ENCODE measurements at regions not wholly inside any gene's neighbourhood (a gene's known extent, or its start where the extent isn't known, plus 50 kb on each side); places are given as distances from the start of the nearest gene placed in this dataset.

DNA sequence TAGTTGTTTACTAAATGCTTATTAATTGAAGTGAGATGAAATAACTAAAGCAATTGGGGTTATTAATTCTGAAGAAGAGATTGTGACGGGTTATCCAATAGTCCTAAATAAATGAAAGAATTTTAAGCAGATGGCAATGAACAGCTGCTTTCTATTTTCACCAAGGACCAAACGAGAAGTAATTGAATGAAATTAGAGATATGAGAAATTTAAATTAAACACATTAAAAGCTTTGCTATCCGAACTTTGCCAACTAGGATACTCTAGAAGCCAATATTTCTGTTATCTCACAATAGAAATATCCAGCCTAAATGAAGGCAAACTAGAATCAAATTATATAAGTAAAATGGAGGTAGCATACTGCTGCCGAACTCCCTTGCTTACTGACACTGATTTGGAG, 103.2 kb downstream of the GPR37 start:
- 100% methylated on average over 2 of the region's 4 CpGs for WGBS (ENCODE audit: insufficient coverage)
- H3K9me3 Mint-ChIP-seq, result peaks cover 4 to 7% of the 10 kb centered on the region in 2 donors
- Histone ChIP-seq H3K9me3 (ENCODE audit: control insufficient read depth, insufficient read depth, low read length) (no peaks in the 10 kb centered on the region), H3K36me3 (ENCODE audit: control insufficient read depth, insufficient read depth, low read length) (no peaks in the 10 kb centered on the region), H3K27me3 (ENCODE audit: control insufficient read depth, insufficient read depth, low read length) (no peaks in the 10 kb centered on the region), H3K27ac (ENCODE audit: low read length) (no peak overlapping the region), H3K4me1 (ENCODE audit: control insufficient read depth, insufficient read depth, low read length) (no peaks in the 10 kb centered on the region), H3K4me3 (ENCODE audit: low read length) (no peak overlapping the region)
- TF ChIP-seq, protein P1, sequence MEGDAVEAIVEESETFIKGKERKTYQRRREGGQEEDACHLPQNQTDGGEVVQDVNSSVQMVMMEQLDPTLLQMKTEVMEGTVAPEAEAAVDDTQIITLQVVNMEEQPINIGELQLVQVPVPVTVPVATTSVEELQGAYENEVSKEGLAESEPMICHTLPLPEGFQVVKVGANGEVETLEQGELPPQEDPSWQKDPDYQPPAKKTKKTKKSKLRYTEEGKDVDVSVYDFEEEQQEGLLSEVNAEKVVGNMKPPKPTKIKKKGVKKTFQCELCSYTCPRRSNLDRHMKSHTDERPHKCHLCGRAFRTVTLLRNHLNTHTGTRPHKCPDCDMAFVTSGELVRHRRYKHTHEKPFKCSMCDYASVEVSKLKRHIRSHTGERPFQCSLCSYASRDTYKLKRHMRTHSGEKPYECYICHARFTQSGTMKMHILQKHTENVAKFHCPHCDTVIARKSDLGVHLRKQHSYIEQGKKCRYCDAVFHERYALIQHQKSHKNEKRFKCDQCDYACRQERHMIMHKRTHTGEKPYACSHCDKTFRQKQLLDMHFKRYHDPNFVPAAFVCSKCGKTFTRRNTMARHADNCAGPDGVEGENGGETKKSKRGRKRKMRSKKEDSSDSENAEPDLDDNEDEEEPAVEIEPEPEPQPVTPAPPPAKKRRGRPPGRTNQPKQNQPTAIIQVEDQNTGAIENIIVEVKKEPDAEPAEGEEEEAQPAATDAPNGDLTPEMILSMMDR (IDR thresholded peaks at IDR 0.05), result no peak
- intact Hi-C loops (cut with micrococcal nuclease), result no loop called here
- ATAC-seq (no peak), DNase-seq (no peak)
- no peak overlapping the region for H3K27ac Mint-ChIP-seq
- H3K36me3 Mint-ChIP-seq, result no peaks in the 10 kb centered on the region
- no peak overlapping the region for H3K4me3 Mint-ChIP-seq
- H3K27me3 Mint-ChIP-seq (ENCODE audit: low read depth in 2 of 2), result no peaks in the 10 kb centered on the region
- no peaks in the 10 kb centered on the region for H3K4me1 Mint-ChIP-seq

GRCh38 chr7:124655990-124656389, 109.6 kb downstream of the GPR37 start:
- DNase-seq (no peak), ATAC-seq (no peak)
- no peak overlapping the region for H3K4me3 ChIP-seq (ENCODE audit: low read length)
- Mint-ChIP-seq H3K4me3 (no peak overlapping the region), H3K27ac (no peak overlapping the region), H3K36me3 (no peaks in the 10 kb centered on the region), H3K4me1 (no peaks in the 10 kb centered on the region), H3K27me3 (ENCODE audit: low read depth in 2 of 2) (no peaks in the 10 kb centered on the region), H3K9me3 (peaks cover 4 to 5% of the 10 kb centered on the region in 2 donors)
- 89% methylated on average over 3 of the region's 3 CpGs for WGBS (ENCODE audit: insufficient coverage)
- intact Hi-C loops (cut with micrococcal nuclease), result no loop called here
- H3K27ac ChIP-seq (ENCODE audit: low read length), result no peak overlapping the region
- no peaks in the 10 kb centered on the region for H3K4me1 ChIP-seq (ENCODE audit: control insufficient read depth, insufficient read depth, low read length)
- H3K36me3 ChIP-seq (ENCODE audit: control insufficient read depth, insufficient read depth, low read length), result no peaks in the 10 kb centered on the region
- no peaks in the 10 kb centered on the region for H3K9me3 ChIP-seq (ENCODE audit: control insufficient read depth, insufficient read depth, low read length)
- TF ChIP-seq, protein P1 (IDR thresholded peaks at IDR 0.05), result no peak
- H3K27me3 ChIP-seq (ENCODE audit: control insufficient read depth, insufficient read depth, low read length), result no peaks in the 10 kb centered on the region

DNA sequence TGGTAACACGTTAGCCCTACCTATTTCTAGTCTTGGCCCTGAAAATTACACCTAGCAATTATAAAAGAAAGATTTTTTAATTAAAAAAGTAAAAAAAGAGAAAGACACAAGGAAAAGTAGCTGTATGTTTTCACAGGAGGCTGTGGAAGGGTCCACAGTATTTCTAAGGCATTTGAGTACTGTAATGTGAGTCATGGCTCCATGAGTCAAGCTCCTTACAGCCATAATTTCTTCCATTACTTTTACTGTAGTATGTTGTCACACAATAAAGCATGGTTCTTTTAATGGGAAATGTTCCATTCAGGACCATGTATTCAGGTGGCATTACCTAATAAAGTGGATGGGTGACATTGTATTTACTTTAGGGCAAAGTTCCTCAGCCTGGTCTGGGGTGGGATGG, 113.4 kb downstream of the GPR37 start:
- Histone ChIP-seq H3K4me3 (ENCODE audit: low read length) (no peak overlapping the region), H3K27ac (ENCODE audit: low read length) (no peak overlapping the region), H3K9me3 (ENCODE audit: control insufficient read depth, insufficient read depth, low read length) (no peaks in the 10 kb centered on the region), H3K27me3 (ENCODE audit: control insufficient read depth, insufficient read depth, low read length) (no peaks in the 10 kb centered on the region), H3K4me1 (ENCODE audit: control insufficient read depth, insufficient read depth, low read length) (no peaks in the 10 kb centered on the region), H3K36me3 (ENCODE audit: control insufficient read depth, insufficient read depth, low read length) (no peaks in the 10 kb centered on the region)
- no peak for DNase-seq
- Mint-ChIP-seq H3K36me3 (no peaks in the 10 kb centered on the region), H3K27me3 (ENCODE audit: low read depth in 2 of 2) (no peaks in the 10 kb centered on the region), H3K9me3 (peaks cover 11 to 13% of the 10 kb centered on the region in 2 donors), H3K4me1 (no peaks in the 10 kb centered on the region), H3K27ac (no peak overlapping the region), H3K4me3 (no peak overlapping the region)
- WGBS (ENCODE audit: insufficient coverage), result no CpG with 5 or more reads among the region's 1 CpG
- intact Hi-C loops (cut with micrococcal nuclease), result no loop called here
- TF ChIP-seq, protein P1 (IDR thresholded peaks at IDR 0.05), result no peak
- no peak for ATAC-seq

GRCh38 chr7:124651136-124651535, 114.5 kb downstream of the GPR37 start:
- Histone ChIP-seq H3K4me1 (ENCODE audit: control insufficient read depth, insufficient read depth, low read length) (no peaks in the 10 kb centered on the region), H3K9me3 (ENCODE audit: control insufficient read depth, insufficient read depth, low read length) (no peaks in the 10 kb centered on the region), H3K27me3 (ENCODE audit: control insufficient read depth, insufficient read depth, low read length) (no peaks in the 10 kb centered on the region), H3K36me3 (ENCODE audit: control insufficient read depth, insufficient read depth, low read length) (no peaks in the 10 kb centered on the region), H3K27ac (ENCODE audit: low read length) (no peak overlapping the region), H3K4me3 (ENCODE audit: low read length) (no peak overlapping the region)
- ATAC-seq (no peak), DNase-seq (no peak)
- Mint-ChIP-seq H3K27me3 (ENCODE audit: low read depth in 2 of 2) (no peaks in the 10 kb centered on the region), H3K9me3 (peaks cover 9 to 13% of the 10 kb centered on the region in 2 donors), H3K4me1 (no peaks in the 10 kb centered on the region), H3K27ac (no peak overlapping the region), H3K36me3 (no peaks in the 10 kb centered on the region), H3K4me3 (no peak overlapping the region)
- TF ChIP-seq, protein P1 (IDR thresholded peaks at IDR 0.05), result no peak
- intact Hi-C loops (cut with micrococcal nuclease), result no loop called here
- 84% methylated on average over 4 of the region's 4 CpGs for WGBS (ENCODE audit: insufficient coverage)

All from natural killer cell (primary cell).